ENCODE measurements at regions not wholly inside any gene's neighbourhood (a gene's known extent, or its start where the extent isn't known, plus 50 kb on each side); places are given as distances from the start of the nearest gene placed in this dataset.

GRCh38 chr16:6081320-6081976, 983.9 kb upstream of the EEF2KMT start:
- DNase-seq (ENCODE audit: low spot score), result no peak
- Mint-ChIP-seq H3K27ac (ENCODE audit: unreplicated experiment) (no peak overlapping the region), H3K4me3 (ENCODE audit: unreplicated experiment) (no peak overlapping the region), H3K27me3 (ENCODE audit: low read depth) (no peaks in the 10 kb centered on the region), H3K9me3 (ENCODE audit: low read depth) (peaks cover 22% of the 10 kb centered on the region), H3K4me1 (ENCODE audit: low read depth) (no peaks in the 10 kb centered on the region), H3K36me3 (ENCODE audit: low read depth) (no peaks in the 10 kb centered on the region)
- TF ChIP-seq CTCF (IDR thresholded peaks at IDR 0.05), result peak; percentile 56

- H3K27ac Mint-ChIP-seq (ENCODE audit: unreplicated experiment), result no peak overlapping the region
- no peaks in the 10 kb centered on the region for H3K36me3 Mint-ChIP-seq (ENCODE audit: low read depth)
- peaks cover 13% of the 10 kb centered on the region for H3K9me3 Mint-ChIP-seq (ENCODE audit: low read depth)
- H3K4me1 Mint-ChIP-seq (ENCODE audit: low read depth), result no peaks in the 10 kb centered on the region
- no peak for TF ChIP-seq CTCF (IDR thresholded peaks at IDR 0.05)
- DNase-seq (ENCODE audit: low spot score), result no peak
- H3K4me3 Mint-ChIP-seq (ENCODE audit: unreplicated experiment), result no peak overlapping the region
- no peaks in the 10 kb centered on the region for H3K27me3 Mint-ChIP-seq (ENCODE audit: low read depth)
Observed at GRCh38 chr16:6076631-6077030, 979.0 kb upstream of the EEF2KMT start.

- DNase-seq (ENCODE audit: low spot score), result no peak
- no peak for TF ChIP-seq CTCF (IDR thresholded peaks at IDR 0.05)
- Mint-ChIP-seq H3K4me1 (ENCODE audit: low read depth) (no peaks in the 10 kb centered on the region), H3K27ac (ENCODE audit: unreplicated experiment) (no peak overlapping the region), H3K36me3 (ENCODE audit: low read depth) (no peaks in the 10 kb centered on the region), H3K4me3 (ENCODE audit: unreplicated experiment) (no peak overlapping the region), H3K27me3 (ENCODE audit: low read depth) (no peaks in the 10 kb centered on the region), H3K9me3 (ENCODE audit: low read depth) (peaks cover 19% of the 10 kb centered on the region)
Observed at GRCh38 chr16:6068063-6068462, 970.5 kb upstream of the EEF2KMT start.

GRCh38 chr16:6066652-6067051, 969.1 kb upstream of the EEF2KMT start:
- TF ChIP-seq CTCF (IDR thresholded peaks at IDR 0.05), result no peak
- no peak overlapping the region for H3K4me3 Mint-ChIP-seq (ENCODE audit: unreplicated experiment)

GRCh38 chr16:6063526-6063925, 965.9 kb upstream of the EEF2KMT start:
- peaks cover 18% of the 10 kb centered on the region for H3K9me3 Mint-ChIP-seq (ENCODE audit: low read depth)
- DNase-seq (ENCODE audit: low spot score), result no peak
- H3K27me3 Mint-ChIP-seq (ENCODE audit: low read depth), result no peaks in the 10 kb centered on the region
- H3K27ac Mint-ChIP-seq (ENCODE audit: unreplicated experiment), result no peak overlapping the region
- no peak overlapping the region for H3K4me3 Mint-ChIP-seq (ENCODE audit: unreplicated experiment)
- TF ChIP-seq CTCF (IDR thresholded peaks at IDR 0.05), result no peak
- no peaks in the 10 kb centered on the region for H3K4me1 Mint-ChIP-seq (ENCODE audit: low read depth)
- no peaks in the 10 kb centered on the region for H3K36me3 Mint-ChIP-seq (ENCODE audit: low read depth)

More at GRCh38 chr16:6066652-6067051, 969.1 kb upstream of the EEF2KMT start:
- H3K9me3 Mint-ChIP-seq (ENCODE audit: low read depth), result peaks cover 16% of the 10 kb centered on the region
- H3K27me3 Mint-ChIP-seq (ENCODE audit: low read depth), result no peaks in the 10 kb centered on the region
- H3K4me1 Mint-ChIP-seq (ENCODE audit: low read depth), result no peaks in the 10 kb centered on the region
- DNase-seq (ENCODE audit: low spot score), result no peak
- no peaks in the 10 kb centered on the region for H3K36me3 Mint-ChIP-seq (ENCODE audit: low read depth)
- no peak overlapping the region for H3K27ac Mint-ChIP-seq (ENCODE audit: unreplicated experiment)

Measured in chondrocyte (in vitro differentiated cells).